GM12875 (cell line): ENCODE measurements at regions not wholly inside any gene's neighbourhood (a gene's known extent, or its start where the extent isn't known, plus 50 kb on each side); places are given as distances from the start of the nearest gene placed in this dataset.

Experiments
- H3K4me3 ChIP-seq: one replicate; pipeline ENCODE4 v1.5.1; 2011; ENCODE audit warnings: low read depth, low read length, control low read depth
- TF ChIP-seq, protein P1 (sequence below): IDR thresholded peaks from 2 replicates; pipeline ENCODE4 v1.5.1; 2011; ENCODE audit warnings: low read depth, mild to moderate bottlenecking, control low read depth, inconsistent platforms, low read length, moderate library complexity, borderline replicate concordance; ENCODE audit not compliant: insufficient read depth

DNA sequence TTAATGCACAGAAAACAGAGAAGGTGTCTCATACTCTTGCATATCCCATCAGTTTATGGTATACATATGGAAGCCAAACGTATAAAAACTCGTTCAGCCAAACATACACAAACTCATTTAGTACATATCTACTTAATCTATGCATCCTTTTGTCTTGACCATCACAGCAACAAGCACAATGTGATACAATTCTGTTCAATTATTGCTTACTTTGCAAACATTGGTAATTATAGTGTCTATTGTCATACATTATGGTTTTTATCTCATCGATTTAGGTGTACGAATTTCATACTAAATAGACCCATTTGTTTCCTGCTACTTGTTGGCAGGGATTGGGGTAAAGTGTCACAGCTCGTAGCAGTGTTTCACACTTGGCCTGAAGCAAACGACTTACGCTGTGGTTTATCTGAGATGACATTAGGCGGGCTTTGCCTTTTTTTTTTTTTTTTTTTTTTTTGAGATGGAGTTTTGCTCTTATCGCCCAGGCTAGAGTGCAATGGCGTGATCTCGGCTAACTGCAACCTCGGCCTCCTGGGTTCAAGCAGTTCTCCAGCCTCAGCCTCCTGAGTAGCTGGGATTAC is 425.9 kb upstream of the JARID2 start:
- TF ChIP-seq, protein P1, sequence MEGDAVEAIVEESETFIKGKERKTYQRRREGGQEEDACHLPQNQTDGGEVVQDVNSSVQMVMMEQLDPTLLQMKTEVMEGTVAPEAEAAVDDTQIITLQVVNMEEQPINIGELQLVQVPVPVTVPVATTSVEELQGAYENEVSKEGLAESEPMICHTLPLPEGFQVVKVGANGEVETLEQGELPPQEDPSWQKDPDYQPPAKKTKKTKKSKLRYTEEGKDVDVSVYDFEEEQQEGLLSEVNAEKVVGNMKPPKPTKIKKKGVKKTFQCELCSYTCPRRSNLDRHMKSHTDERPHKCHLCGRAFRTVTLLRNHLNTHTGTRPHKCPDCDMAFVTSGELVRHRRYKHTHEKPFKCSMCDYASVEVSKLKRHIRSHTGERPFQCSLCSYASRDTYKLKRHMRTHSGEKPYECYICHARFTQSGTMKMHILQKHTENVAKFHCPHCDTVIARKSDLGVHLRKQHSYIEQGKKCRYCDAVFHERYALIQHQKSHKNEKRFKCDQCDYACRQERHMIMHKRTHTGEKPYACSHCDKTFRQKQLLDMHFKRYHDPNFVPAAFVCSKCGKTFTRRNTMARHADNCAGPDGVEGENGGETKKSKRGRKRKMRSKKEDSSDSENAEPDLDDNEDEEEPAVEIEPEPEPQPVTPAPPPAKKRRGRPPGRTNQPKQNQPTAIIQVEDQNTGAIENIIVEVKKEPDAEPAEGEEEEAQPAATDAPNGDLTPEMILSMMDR = no peak
- no peak overlapping the region for H3K4me3 ChIP-seq

DNA sequence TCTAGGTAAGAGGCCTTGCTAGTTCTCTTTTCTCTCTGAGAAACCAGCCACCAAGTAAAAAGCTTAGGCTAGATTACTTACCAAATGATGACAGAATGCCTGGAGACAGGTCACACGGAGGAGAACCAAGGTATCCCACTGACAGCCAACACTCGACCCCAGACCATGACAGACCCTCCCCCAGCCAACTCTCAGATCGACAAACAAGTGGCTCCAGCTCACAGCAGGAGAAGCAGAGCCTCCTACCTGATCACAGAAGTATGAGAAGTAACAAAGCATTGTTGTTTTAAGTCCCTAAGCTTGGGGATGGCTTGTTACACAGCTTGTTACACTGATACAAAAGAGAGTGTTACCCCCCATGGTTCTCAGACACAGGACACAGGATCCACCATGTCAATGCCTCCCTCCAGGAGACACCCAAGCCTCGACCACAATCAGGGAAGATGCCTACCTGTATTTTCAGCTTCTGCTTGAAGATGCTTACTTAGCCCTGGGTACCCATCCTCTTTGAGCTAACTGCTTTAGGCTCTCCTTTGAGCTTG is 423.8 kb upstream of the JARID2 start:
- H3K4me3 ChIP-seq = no peak overlapping the region
- TF ChIP-seq, protein P1 = no peak

DNA sequence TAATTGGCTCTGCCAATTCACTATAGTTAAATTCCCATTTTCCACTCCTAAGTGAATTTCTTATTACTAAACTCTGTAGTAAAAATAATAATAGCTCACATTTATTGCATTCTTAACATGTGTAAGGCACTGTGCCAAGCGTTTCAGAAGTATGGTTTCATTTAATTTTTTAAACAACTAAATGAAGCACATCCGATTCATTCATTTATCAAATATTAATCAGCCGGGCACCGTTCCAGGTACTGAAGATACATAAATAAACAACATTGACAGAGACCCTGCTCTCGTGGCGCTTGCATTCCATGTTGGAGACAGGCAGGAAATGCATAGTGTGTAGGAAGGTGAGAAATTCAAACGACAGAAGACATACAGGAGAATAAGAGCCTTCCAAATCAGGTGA is 423.2 kb upstream of the JARID2 start:
- no peak overlapping the region for H3K4me3 ChIP-seq
- TF ChIP-seq, protein P1 = no peak

DNA sequence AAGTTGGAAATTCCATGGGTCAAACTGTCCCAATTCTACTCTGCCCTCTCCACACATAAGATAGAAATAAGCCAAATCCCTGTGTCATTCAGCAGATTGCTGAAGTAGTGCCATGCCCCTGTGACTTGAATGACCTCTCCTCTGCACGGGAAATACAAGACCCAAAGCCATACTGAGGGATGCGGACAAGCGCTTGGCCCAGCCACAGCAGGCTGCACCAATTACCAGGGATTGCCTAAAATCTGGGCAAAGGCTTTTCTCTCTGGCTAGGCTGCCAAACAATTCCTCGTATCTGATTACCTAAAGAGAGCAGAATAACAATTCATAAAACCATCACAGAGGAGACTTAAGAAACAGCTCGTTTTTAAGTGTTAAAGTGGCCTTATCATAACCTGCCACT is 421.8 kb upstream of the JARID2 start:
- TF ChIP-seq, protein P1 = no peak
- no peak overlapping the region for H3K4me3 ChIP-seq

DNA sequence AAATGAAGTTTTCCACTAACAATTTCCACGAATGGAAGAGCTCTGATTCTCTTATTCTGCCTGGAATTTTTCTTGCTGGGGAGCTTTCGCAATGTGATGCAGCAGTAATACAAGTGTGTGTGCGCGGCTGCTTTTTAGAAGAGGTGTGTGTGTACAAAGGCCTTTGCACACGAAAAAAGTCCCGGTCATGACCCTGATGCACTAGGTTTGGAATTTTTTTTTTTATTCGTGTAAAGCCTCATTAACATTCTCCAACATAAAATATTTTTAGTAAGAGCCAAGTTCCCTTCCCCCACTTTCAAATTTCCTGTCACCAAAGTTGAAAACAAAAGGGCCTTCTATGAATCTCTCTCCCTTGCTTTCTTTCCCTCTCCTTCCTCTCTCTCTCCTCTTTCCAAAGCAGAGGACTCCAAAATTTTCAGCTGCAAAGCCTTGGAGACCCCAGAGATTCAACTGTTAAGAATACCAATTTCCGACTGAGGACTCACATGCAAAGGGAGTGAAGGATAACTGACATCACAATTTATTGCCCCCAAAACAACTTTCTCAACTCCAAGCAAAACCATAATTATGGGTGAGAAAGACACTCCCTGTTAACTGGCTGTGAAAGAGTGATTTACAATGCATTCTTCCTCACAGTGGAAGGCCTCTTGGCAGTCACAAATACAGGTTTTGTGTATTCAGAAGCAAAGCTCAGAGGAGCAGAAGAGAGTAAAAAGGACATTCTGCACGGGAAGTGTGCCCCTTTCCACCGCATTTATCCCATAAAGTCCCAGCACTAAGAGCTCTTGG is 421.2 kb upstream of the JARID2 start:
- H3K4me3 ChIP-seq = no peak overlapping the region
- TF ChIP-seq, protein P1 = no peak

DNA sequence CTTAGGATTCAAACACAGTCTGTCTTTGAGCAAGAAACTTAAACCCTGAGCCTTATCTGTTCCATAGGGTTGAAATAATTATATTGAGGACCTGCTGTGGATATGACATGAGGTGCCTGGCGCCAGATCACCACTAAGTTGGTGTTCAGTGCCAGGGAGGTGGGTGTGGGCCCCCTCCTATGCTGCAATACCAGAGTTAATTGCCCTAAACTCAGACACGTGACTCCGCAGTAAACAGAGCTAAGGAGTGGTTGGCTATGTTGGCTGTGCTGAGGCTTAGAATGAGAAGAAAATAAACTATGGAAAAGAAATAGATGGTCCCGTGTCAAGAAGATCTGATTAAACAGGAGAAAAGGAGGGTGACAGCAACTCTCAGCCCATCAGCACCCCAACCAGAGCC is 419.4 kb upstream of the JARID2 start:
- TF ChIP-seq, protein P1 = no peak
- H3K4me3 ChIP-seq = no peak overlapping the region

DNA sequence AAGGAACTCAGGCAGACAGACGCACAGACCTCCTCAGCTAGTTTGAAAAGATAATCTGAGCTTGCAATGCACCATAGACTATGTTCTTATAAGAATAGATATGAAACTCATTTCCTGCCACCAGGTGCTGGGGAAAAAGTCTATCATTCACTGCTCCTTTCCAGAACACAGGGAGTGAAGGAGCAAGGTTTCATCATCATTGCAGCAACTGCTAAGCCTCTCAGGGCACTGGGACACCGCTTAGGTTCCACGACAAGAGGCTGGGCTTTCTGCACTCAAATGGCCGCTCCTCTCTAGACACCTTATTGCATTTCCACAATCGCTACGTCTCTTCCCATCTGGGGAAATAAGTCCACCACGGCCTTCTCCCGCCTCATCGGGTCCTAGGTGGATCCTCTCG is 418.5 kb upstream of the JARID2 start:
- H3K4me3 ChIP-seq = no peak overlapping the region
- TF ChIP-seq, protein P1 = no peak
